ACC112 (cell line): ENCODE measurements at regions not wholly inside any gene's neighbourhood (a gene's known extent, or its start where the extent isn't known, plus 50 kb on each side); places are given as distances from the start of the nearest gene placed in this dataset.

Experiments used
- H2AFZ ChIP-seq: fragments of 200-600 bp; sonication (generic); one replicate; pipeline ENCODE4 v1.6.0; 2017; ENCODE audit warnings: antibody characterized with exemption, low read length; ENCODE audit not compliant: unreplicated experiment
- H3K27ac ChIP-seq: fragments of 200-600 bp; sonication (generic); 2 replicates; pipeline ENCODE4 v1.5.1; 2014; ENCODE audit warnings: low read depth, mild to moderate bottlenecking, antibody characterized with exemption, low read length, moderate library complexity
- H3K27me3 ChIP-seq: fragments of 200-600 bp; sonication (generic); 2 replicates; pipeline ENCODE4 v1.6.1; 2014; ENCODE audit warnings: mild to moderate bottlenecking, antibody characterized with exemption, low read length, moderate library complexity, mixed read lengths; ENCODE audit not compliant: insufficient read depth
- H3K36me3 ChIP-seq: fragments of 200-600 bp; sonication (generic); 2 replicates; pipeline ENCODE4 v1.6.1; 2016; ENCODE audit warnings: mild to moderate bottlenecking, antibody characterized with exemption, low read length, moderate library complexity, mixed read lengths; ENCODE audit not compliant: insufficient read depth
- H3K4me1 ChIP-seq: fragments of 200-600 bp; sonication (generic); one replicate; pipeline ENCODE4 v1.6.1; 2016; ENCODE audit warnings: low read length, mixed read lengths; ENCODE audit not compliant: insufficient read depth, unreplicated experiment, control insufficient read depth
- H3K4me3 ChIP-seq: fragments of 200-600 bp; sonication (generic); 2 replicates; pipeline ENCODE4 v1.5.1; 2014; ENCODE audit warnings: mild to moderate bottlenecking, low read depth, low read length
- H3K79me2 ChIP-seq: fragments of 200-600 bp; sonication (generic); one replicate; pipeline ENCODE4 v1.6.0; 2016; ENCODE audit warnings: low read length; ENCODE audit not compliant: control insufficient read depth, unreplicated experiment, insufficient read depth

DNA sequence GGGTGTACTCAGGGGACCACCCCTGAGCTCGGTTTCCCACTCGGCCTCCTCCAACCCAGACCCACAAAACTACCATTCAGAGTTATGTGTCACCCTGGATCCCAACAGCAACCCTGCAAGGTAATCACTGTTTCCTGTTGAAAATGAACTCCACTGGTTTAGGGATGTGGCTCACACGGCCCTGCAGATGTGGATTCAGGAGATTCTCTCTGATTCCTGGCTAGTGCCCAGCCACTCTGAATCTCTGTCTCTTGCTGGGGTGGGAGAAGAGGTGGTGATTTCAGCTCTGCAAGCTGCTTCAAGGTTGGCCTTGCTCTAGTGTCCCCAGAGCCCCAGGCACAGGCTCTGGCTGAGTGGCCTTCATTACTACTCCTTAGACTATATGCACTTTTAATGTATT, 1231.6 kb downstream of the TBC1D22A start:
- no peaks in the 10 kb centered on the region for H3K27me3 ChIP-seq
- no peak overlapping the region for H3K27ac ChIP-seq
- no peak overlapping the region for H3K4me3 ChIP-seq
- H3K4me1 ChIP-seq: no peaks in the 10 kb centered on the region
- no peak overlapping the region for H2AFZ ChIP-seq
- H3K79me2 ChIP-seq: no peaks in the 10 kb centered on the region
- H3K36me3 ChIP-seq: no peaks in the 10 kb centered on the region

DNA sequence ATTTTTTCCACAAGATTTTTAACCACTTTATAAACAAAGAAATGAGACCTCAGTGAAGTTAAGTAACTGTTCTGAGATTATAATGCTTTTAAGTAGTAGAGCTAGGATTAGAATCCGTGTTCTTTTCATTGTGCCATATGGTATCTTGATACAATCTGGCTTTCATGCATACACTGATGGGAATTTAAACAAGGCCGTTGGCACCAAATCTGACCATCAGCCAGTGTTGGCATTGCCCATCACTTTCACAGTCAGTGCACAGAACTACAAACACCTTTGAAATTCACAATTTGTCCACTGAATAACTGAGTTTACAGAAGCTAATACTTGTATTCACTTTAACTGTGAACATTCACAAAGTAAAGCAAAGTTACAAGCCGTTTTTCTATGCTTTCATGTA, 1228.0 kb downstream of the TBC1D22A start:
- Histone ChIP-seq H3K4me1 (no peaks in the 10 kb centered on the region), H3K27me3 (no peaks in the 10 kb centered on the region), H2AFZ (no peak overlapping the region), H3K4me3 (no peak overlapping the region), H3K27ac (no peak overlapping the region), H3K79me2 (no peaks in the 10 kb centered on the region), H3K36me3 (no peaks in the 10 kb centered on the region)

DNA sequence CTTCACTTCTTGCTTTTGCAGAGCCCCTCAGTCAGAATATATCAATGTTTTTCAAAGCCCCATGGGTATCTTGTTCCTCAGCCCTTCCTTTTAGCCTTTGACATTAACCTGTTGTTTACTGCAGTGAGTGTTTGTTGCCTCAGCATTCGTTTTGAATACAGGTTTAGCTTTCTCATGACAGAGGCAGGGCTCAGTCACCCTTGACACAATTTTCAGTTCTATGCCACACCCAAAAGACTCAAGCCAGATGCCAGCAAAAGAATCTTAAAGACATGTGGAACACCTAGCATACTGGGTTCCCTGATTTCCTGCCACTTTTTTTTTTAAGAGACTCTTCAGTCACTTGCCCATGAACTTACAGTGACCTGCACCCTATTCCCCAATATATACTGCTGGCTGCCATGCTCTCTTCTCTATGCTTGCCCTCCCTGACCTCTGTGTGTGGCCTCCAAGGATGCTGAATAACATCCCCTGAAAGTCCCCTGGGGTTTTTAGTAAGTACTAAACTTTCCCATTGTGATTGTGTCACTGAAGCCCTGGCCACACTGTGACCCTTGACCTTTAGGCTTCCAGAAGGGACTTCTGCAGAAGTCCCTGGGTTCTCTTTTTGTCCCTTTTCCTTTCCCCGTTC, 1225.5 kb downstream of the TBC1D22A start:
- no peak overlapping the region for H3K4me3 ChIP-seq
- no peaks in the 10 kb centered on the region for H3K4me1 ChIP-seq
- H3K27ac ChIP-seq: no peak overlapping the region
- no peaks in the 10 kb centered on the region for H3K79me2 ChIP-seq
- no peaks in the 10 kb centered on the region for H3K27me3 ChIP-seq
- H3K36me3 ChIP-seq: no peaks in the 10 kb centered on the region
- H2AFZ ChIP-seq: no peak overlapping the region

DNA sequence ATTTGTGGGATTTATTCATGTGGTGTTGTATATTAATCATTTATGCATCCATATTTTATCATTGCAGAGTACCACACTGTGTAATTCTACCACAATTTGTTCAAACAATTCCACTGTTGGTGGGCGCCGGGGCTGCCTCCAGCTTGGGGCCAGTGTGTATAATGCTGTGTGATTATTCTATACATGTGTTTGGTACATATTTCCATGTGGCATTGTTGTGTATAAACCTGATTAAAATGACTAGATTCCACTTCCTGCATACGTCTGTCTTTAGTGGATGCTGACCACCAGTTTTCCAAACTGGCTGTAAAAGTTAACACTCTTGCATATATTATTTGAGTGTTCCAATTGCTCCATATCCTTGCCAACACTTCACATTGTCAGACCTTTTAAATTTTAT, 1213.8 kb downstream of the TBC1D22A start:
- Histone ChIP-seq H2AFZ (no peak overlapping the region), H3K27ac (no peak overlapping the region), H3K79me2 (no peaks in the 10 kb centered on the region), H3K4me1 (no peaks in the 10 kb centered on the region), H3K4me3 (no peak overlapping the region), H3K36me3 (no peaks in the 10 kb centered on the region), H3K27me3 (no peaks in the 10 kb centered on the region)

DNA sequence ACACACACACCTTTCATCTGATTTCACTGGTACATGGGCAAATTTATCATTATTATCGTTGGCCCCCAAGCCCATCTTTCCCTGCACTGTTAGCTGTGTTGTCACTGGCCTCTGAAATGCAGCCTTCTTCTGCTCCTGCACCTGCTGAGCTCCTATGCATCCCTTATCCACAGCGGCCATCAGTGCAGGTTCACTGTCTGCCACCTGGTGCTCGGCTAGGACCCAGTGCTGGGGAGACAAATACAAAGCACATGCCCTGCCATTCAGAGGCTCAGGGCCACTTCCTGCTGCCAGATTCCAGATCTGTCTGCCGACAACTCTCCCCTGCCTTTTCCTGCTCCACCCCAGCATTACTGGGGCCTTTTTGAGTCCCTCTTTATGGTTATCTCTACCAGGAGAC, 1205.4 kb downstream of the TBC1D22A start:
- no peaks in the 10 kb centered on the region for H3K27me3 ChIP-seq
- H3K27ac ChIP-seq: no peak overlapping the region
- H3K4me1 ChIP-seq: no peaks in the 10 kb centered on the region
- no peaks in the 10 kb centered on the region for H3K79me2 ChIP-seq
- no peak overlapping the region for H3K4me3 ChIP-seq
- H2AFZ ChIP-seq: no peak overlapping the region
- H3K36me3 ChIP-seq: no peaks in the 10 kb centered on the region

DNA sequence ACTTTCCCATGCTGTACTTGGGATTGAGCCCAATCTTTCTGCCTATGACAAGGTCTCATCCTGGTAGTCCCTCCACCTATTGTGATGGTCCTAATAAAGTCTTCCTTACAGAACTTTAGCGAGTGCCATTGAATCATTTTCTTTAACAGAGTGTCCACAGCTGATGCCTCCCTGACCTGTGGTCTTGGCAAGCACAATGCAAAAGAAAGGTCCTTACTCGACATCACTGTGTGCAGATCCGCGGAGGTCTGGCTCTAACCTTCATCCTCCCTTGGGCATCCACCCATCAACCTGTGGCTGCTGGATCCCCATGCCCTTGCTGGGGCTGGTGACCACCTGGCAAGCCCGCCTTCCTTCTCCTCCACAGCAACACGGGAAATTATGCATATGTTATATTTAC, 1203.9 kb downstream of the TBC1D22A start:
- Histone ChIP-seq H3K4me3 (no peak overlapping the region), H3K27me3 (no peaks in the 10 kb centered on the region), H3K4me1 (no peaks in the 10 kb centered on the region), H2AFZ (no peak overlapping the region), H3K79me2 (no peaks in the 10 kb centered on the region), H3K36me3 (no peaks in the 10 kb centered on the region), H3K27ac (no peak overlapping the region)

DNA sequence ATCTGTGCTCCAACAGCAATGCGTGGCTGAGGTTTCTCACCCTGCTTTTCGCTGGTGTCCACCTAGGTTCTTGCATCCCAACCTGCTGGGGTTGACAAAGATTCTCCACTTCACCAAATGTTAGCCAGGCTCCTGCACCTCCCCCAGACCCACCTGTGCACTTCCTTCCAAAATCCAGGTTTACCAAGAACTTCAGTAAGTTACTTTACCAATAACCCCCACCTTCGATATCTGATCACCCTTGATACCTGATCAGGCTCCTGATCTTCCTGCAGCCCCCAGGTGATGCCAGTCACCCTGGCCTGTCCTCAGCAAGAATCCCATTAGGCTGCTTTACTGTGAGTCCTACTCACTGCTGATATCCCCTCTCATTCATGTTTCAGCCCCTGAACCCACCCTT, 1203.4 kb downstream of the TBC1D22A start:
- H3K4me3 ChIP-seq: no peak overlapping the region
- no peaks in the 10 kb centered on the region for H3K79me2 ChIP-seq
- no peak overlapping the region for H3K27ac ChIP-seq
- H3K36me3 ChIP-seq: no peaks in the 10 kb centered on the region
- H3K4me1 ChIP-seq: no peaks in the 10 kb centered on the region
- H2AFZ ChIP-seq: no peak overlapping the region
- no peaks in the 10 kb centered on the region for H3K27me3 ChIP-seq

DNA sequence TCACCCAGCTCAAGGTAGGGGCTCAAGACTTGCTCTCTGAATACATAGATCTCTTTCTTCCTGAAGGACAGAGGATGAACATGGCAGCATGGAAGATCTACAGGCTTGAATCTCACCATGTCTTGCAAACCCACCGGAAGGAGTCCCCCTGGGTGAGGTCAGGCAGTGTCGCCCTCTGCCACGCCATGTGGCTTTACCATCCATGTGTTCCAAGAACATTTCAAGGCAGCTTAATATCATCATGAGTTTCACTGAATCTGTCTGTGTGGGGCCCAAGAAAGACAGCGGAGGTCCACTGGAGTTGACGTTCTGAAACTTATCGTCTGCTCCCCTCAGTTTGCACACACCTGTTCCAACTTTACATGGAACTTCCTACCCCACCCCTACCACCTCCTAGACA, 1202.6 kb downstream of the TBC1D22A start:
- Histone ChIP-seq H3K27me3 (no peaks in the 10 kb centered on the region), H3K27ac (no peak overlapping the region), H3K4me1 (no peaks in the 10 kb centered on the region), H3K79me2 (no peaks in the 10 kb centered on the region), H3K4me3 (no peak overlapping the region), H2AFZ (no peak overlapping the region), H3K36me3 (no peaks in the 10 kb centered on the region)

DNA sequence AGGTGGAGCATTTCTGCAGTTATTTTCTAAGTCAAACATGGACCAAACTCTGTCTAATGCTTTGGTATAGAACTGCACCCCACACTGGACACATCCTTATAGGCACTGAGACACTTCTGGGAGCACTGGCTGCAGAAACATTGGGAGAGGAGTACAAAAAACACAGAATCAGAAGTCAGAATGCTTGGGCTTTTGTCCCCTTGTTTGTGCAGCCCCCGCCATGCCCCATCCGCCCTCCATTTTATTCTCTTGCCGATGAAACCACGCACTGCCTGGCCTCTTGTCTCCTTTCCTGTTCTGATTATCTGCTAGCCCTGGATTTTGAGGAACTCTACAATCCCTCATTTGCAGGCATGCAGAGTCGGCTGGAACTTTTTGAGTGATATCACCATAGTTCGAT, 1201.2 kb downstream of the TBC1D22A start:
- Histone ChIP-seq H3K79me2 (no peaks in the 10 kb centered on the region), H3K36me3 (no peaks in the 10 kb centered on the region), H3K4me3 (no peak overlapping the region), H3K27me3 (no peaks in the 10 kb centered on the region), H2AFZ (no peak overlapping the region), H3K4me1 (no peaks in the 10 kb centered on the region), H3K27ac (no peak overlapping the region)

DNA sequence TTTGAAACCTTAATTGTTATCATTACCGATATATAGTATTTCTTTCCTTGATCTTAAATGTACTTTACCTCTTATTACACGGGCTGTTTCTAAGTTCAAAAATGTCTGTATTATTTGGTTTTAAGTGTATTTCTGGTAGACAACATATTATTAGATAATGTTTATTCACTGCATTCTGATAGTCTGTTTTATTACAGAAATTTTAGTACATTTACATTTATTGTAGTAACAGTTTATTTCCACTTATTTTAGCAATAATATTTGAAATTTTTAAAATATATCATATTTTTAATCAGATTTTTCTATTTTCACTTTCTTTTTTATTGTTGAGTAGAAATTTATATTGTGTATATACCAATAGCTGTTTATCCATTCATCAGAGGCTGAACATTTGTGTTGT, 1195.2 kb downstream of the TBC1D22A start:
- Histone ChIP-seq H3K36me3 (no peaks in the 10 kb centered on the region), H2AFZ (no peak overlapping the region), H3K4me1 (no peaks in the 10 kb centered on the region), H3K27me3 (no peaks in the 10 kb centered on the region), H3K27ac (no peak overlapping the region), H3K4me3 (no peak overlapping the region), H3K79me2 (no peaks in the 10 kb centered on the region)

DNA sequence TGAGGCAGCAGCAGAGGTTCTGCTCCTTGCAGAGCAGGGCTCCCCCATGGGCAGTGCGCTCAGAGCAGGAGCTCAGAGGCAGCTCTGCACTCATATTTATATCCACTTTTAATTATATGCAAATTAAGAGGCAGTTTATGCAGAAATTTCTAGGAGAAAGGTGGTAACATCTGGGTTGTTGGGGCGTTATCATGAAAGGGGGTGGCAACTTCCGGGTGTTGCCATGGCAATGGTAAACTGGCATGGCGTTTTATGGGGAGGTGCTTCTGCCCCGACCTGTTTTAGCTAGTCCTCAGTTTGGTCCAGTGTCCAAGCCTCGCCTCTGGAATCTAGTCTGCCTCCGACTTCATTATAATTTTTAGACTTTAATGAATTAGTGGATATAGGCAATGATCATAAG, 1191.7 kb downstream of the TBC1D22A start:
- H2AFZ ChIP-seq: no peak overlapping the region
- no peaks in the 10 kb centered on the region for H3K27me3 ChIP-seq
- no peaks in the 10 kb centered on the region for H3K79me2 ChIP-seq
- H3K4me1 ChIP-seq: no peaks in the 10 kb centered on the region
- no peak overlapping the region for H3K27ac ChIP-seq
- H3K36me3 ChIP-seq: no peaks in the 10 kb centered on the region
- no peak overlapping the region for H3K4me3 ChIP-seq
